ENCODE measurements at regions not wholly inside any gene's neighbourhood (a gene's known extent, or its start where the extent isn't known, plus 50 kb on each side); places are given as distances from the start of the nearest gene placed in this dataset.

- Histone ChIP-seq H3K4me2 (no peak overlapping the region), H2AFZ (no peak overlapping the region), H4K20me1 (replicated peaks; ENCODE audit: insufficient read depth) (no peaks in the 10 kb centered on the region), H3F3A (replicated peaks; ENCODE audit: low read depth) (no peaks in the 10 kb centered on the region), H3K79me2 (replicated peaks; ENCODE audit: insufficient read depth) (no peaks in the 10 kb centered on the region), H3K4me3 (no peak overlapping the region), H3K27me3 (ENCODE audit: insufficient read depth) (no peaks in the 10 kb centered on the region), H3K27ac (ENCODE audit: low read depth) (no peak overlapping the region), H3K4me1 (ENCODE audit: insufficient read depth) (no peaks in the 10 kb centered on the region), H3K36me3 (ENCODE audit: insufficient read depth) (no peaks in the 10 kb centered on the region), H3K9me2 (ENCODE audit: insufficient read depth) (no peaks in the 10 kb centered on the region)
- Mint-ChIP-seq H3K4me1 (no peaks in the 10 kb centered on the region), H3K9me3 (no peaks in the 10 kb centered on the region; the same call in 2 of the 3 replicates), H3K27ac (no peak overlapping the region), H3K27me3 (ENCODE audit: insufficient read depth, low read depth, poor library complexity) (no peaks in the 10 kb centered on the region), H3K4me3 (no peak overlapping the region), H3K36me3 (ENCODE audit: low read depth) (0 out of 3 replicates have a peak, but pooled peaks cover 3% of the 10 kb centered on the region)
- TF ChIP-seq REST (IDR thresholded peaks at IDR 0.05; ENCODE audit: unreplicated experiment) (no peak), ETS1 (IDR thresholded peaks at IDR 0.05) (no peak)
- no peak for DNase-seq (ENCODE audit: low spot score)
- no peak for ATAC-seq
Observed at GRCh38 chr7:139159900-139160675, 50.6 kb upstream of the ZC3HAV1 start.

GRCh38 chr7:139168479-139168878 is 59.0 kb upstream of the ZC3HAV1 start:
- Histone ChIP-seq H3F3A (replicated peaks; ENCODE audit: low read depth) (no peaks in the 10 kb centered on the region), H3K27me3 (ENCODE audit: insufficient read depth) (no peaks in the 10 kb centered on the region), H4K20me1 (replicated peaks; ENCODE audit: insufficient read depth) (no peaks in the 10 kb centered on the region), H2AFZ (no peak overlapping the region), H3K4me1 (ENCODE audit: insufficient read depth) (no peaks in the 10 kb centered on the region), H3K9me2 (ENCODE audit: insufficient read depth) (no peaks in the 10 kb centered on the region), H3K4me3 (no peak overlapping the region), H3K36me3 (ENCODE audit: insufficient read depth) (no peaks in the 10 kb centered on the region), H3K79me2 (replicated peaks; ENCODE audit: insufficient read depth) (no peaks in the 10 kb centered on the region), H3K4me2 (no peak overlapping the region), H3K27ac (ENCODE audit: low read depth) (no peak overlapping the region)
- Mint-ChIP-seq H3K4me3 (no peak overlapping the region), H3K27ac (no peak overlapping the region), H3K9me3 (no peaks in the 10 kb centered on the region), H3K36me3 (ENCODE audit: low read depth) (peaks cover 9% of the 10 kb centered on the region; the same call in 2 of the 3 replicates), H3K4me1 (peaks cover 2% of the 10 kb centered on the region; the same call in 1 of the 3 replicates), H3K27me3 (ENCODE audit: insufficient read depth, low read depth, poor library complexity) (no peaks in the 10 kb centered on the region)
- ATAC-seq (no peak), DNase-seq (ENCODE audit: low spot score) (no peak)
- TF ChIP-seq ETS1 (IDR thresholded peaks at IDR 0.05) (no peak), EZH2 (IDR thresholded peaks at IDR 0.05; ENCODE audit: low read depth, unreplicated experiment) (no peak), CREB1 (CRISPR knock-in tag; IDR thresholded peaks at IDR 0.05; ENCODE audit: low read depth) (no peak), REST (IDR thresholded peaks at IDR 0.05; ENCODE audit: unreplicated experiment) (no peak), ZNF114 (CRISPR knock-in tag; IDR thresholded peaks at IDR 0.05) (no peak), ZNF331 (CRISPR knock-in tag; IDR thresholded peaks at IDR 0.05; ENCODE audit: low read depth) (no peak), STAT1 (IDR thresholded peaks at IDR 0.05; ENCODE audit: unreplicated experiment) (no peak), CTCF (conservative IDR thresholded peaks at IDR 0.05; ENCODE audit: low read depth in 2 of 2) (no peak), NANOG (IDR thresholded peaks at IDR 0.05; ENCODE audit: borderline replicate concordance) (no peak)

Data from GM23338 (cell line).